ENCODE measurements at regions not wholly inside any gene's neighbourhood (a gene's known extent, or its start where the extent isn't known, plus 50 kb on each side); places are given as distances from the start of the nearest gene placed in this dataset.

GRCh38 chr10:64142395-64142794 lies 621.2 kb downstream of the REEP3 start:
- TF ChIP-seq POLR2A (IDR thresholded peaks at IDR 0.05) (no peak), EP300 (IDR thresholded peaks at IDR 0.05) (no peak)
